Tibial nerve (tissue), 4 donors: ENCODE measurements at regions not wholly inside any gene's neighbourhood (a gene's known extent, or its start where the extent isn't known, plus 50 kb on each side); places are given as distances from the start of the nearest gene placed in this dataset.

Experiments used
- DNase-seq, 2 donors: peaks; one replicate each; pipeline ENCODE4 v3.0.0-alpha.2; 2019; ENCODE audit warnings: low spot score in 2 of 2
- H3K27ac ChIP-seq, 4 donors: fragments of 200-600 bp; sonication (generic) in 3 of 4; one replicate each; pipeline ENCODE4 v1.5.1; 2017 to 2019; ENCODE audit warnings: mild to moderate bottlenecking in 1 of 4
- H3K27me3 ChIP-seq, 2 donors: fragments of 200-600 bp; sonication (generic) in 1 of 2; one replicate each; pipeline versions ENCODE4 v1.5.1 to v1.6.0; 2017 to 2019
- H3K36me3 ChIP-seq, 3 donors: fragments of 200-600 bp; sonication (generic); one replicate each; pipeline ENCODE4 v1.5.1; 2018 to 2019
- H3K4me1 ChIP-seq, 4 donors: fragments of 200-600 bp; sonication (generic) in 3 of 4; one replicate each; pipeline ENCODE4 v1.5.1; 2017 to 2019
- H3K4me3 ChIP-seq, 4 donors: fragments of 200-600 bp; sonication (generic) in 3 of 4; one replicate each; pipeline ENCODE4 v1.5.1; 2017 to 2019; ENCODE audit warnings: mild to moderate bottlenecking in 1 of 4, moderate library complexity in 1 of 4
- H3K9me3 ChIP-seq, 4 donors: fragments of 200-600 bp; sonication (generic) in 3 of 4; one replicate each; pipeline ENCODE4 v1.5.1; 2017 to 2019
- EP300 ChIP-seq, 2 donors: sonication (generic); formaldehyde crosslinking; IDR thresholded peaks; one replicate each; pipeline ENCODE4 v1.6.1; 2017; ENCODE audit warnings: antibody characterized with exemption in 2 of 2, mild to moderate bottlenecking in 1 of 2
- POLR2A ChIP-seq, 2 donors: fragments of 450-650 bp; IDR thresholded peaks; one replicate each; pipeline ENCODE4 v1.6.1; 2017; ENCODE audit warnings: antibody characterized with exemption in 2 of 2, mild to moderate bottlenecking in 2 of 2, moderate library complexity in 2 of 2
- WGBS, 2 donors: methylation state at CpG; one replicate each; pipeline ENCODE4 v1.1.5; 2018; 5-methylcytosine and 5-hydroxymethylcytosine counted together
- TF ChIP-seq, protein P1 (sequence below), 5 experiments: fragments of 200-600 bp in 3 of 5; fragments of 450-650 bp in 2 of 5; sonication (generic) in 3 of 5; IDR thresholded peaks; one replicate each; pipeline ENCODE4 v1.5.1; 2016 to 2019; ENCODE audit warnings: antibody characterized with exemption in 5 of 5, mild to moderate bottlenecking in 3 of 5, moderate library complexity in 2 of 5

- H3K4me3 ChIP-seq = no peak overlapping the region
- 79% methylated on average over 2 of the region's 2 CpGs for WGBS, 2 donors
- no peaks in the 10 kb centered on the region for H3K27me3 ChIP-seq
- no peaks in the 10 kb centered on the region for H3K36me3 ChIP-seq
- H3K9me3 ChIP-seq = no peaks in the 10 kb centered on the region
- DNase-seq = no peak
- TF ChIP-seq EP300 (IDR thresholded peaks at IDR 0.05) (no peak), POLR2A (IDR thresholded peaks at IDR 0.05) (no peak)
- TF ChIP-seq, protein P1, sequence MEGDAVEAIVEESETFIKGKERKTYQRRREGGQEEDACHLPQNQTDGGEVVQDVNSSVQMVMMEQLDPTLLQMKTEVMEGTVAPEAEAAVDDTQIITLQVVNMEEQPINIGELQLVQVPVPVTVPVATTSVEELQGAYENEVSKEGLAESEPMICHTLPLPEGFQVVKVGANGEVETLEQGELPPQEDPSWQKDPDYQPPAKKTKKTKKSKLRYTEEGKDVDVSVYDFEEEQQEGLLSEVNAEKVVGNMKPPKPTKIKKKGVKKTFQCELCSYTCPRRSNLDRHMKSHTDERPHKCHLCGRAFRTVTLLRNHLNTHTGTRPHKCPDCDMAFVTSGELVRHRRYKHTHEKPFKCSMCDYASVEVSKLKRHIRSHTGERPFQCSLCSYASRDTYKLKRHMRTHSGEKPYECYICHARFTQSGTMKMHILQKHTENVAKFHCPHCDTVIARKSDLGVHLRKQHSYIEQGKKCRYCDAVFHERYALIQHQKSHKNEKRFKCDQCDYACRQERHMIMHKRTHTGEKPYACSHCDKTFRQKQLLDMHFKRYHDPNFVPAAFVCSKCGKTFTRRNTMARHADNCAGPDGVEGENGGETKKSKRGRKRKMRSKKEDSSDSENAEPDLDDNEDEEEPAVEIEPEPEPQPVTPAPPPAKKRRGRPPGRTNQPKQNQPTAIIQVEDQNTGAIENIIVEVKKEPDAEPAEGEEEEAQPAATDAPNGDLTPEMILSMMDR (IDR thresholded peaks at IDR 0.05) = no peak
- H3K27ac ChIP-seq = no peak overlapping the region
- no peaks in the 10 kb centered on the region for H3K4me1 ChIP-seq
Observed at GRCh38 chr6:128666405-128666804, 146.0 kb upstream of the PTPRK start.

DNA sequence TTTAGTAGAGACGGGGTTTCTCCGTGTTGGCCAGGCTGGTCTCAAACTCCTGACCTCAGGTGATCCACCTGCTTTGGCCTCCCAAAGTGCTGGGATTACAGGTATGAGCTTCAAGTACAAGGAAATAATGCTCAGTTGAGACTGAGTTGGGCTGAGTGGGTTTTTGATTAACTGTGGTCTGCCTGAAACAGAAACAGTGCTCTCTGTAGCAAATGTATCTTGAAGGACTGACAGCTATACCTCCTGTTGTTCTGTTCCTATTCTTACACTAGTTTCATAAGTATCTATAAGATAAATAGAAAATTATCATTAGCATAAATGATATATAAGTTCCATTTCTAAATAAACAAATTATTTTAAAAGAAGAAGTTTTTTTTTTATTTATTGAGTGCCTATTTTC lies 142.8 kb upstream of the PTPRK start:
- Histone ChIP-seq H3K27ac (no peak overlapping the region), H3K36me3 (no peaks in the 10 kb centered on the region), H3K4me3 (no peak overlapping the region), H3K9me3 (no peaks in the 10 kb centered on the region), H3K27me3 (no peaks in the 10 kb centered on the region), H3K4me1 (no peaks in the 10 kb centered on the region)
- TF ChIP-seq, protein P1 (IDR thresholded peaks at IDR 0.05) = no peak
- TF ChIP-seq EP300 (IDR thresholded peaks at IDR 0.05) = no peak
- TF ChIP-seq POLR2A (IDR thresholded peaks at IDR 0.05) = no peak
- WGBS, 2 donors = 77 to 90% methylated on average over 2 of the region's 2 CpGs
- no peak for DNase-seq

- Histone ChIP-seq H3K36me3 (no peaks in the 10 kb centered on the region), H3K27ac (no peak overlapping the region), H3K4me3 (no peak overlapping the region), H3K27me3 (no peaks in the 10 kb centered on the region), H3K4me1 (no peaks in the 10 kb centered on the region), H3K9me3 (no peaks in the 10 kb centered on the region)
- no peak for DNase-seq
- TF ChIP-seq, protein P1 (IDR thresholded peaks at IDR 0.05) = no peak
- TF ChIP-seq POLR2A (IDR thresholded peaks at IDR 0.05) (no peak), EP300 (IDR thresholded peaks at IDR 0.05) (no peak)
- 83 to 88% methylated on average over 5 of the region's 5 CpGs for WGBS, 2 donors
Observed at GRCh38 chr6:128659878-128660622, 139.7 kb upstream of the PTPRK start.

GRCh38 chr6:128659276-128659675 lies 138.9 kb upstream of the PTPRK start:
- DNase-seq = no peak
- 86 to 89% methylated on average over 1 of the region's 1 CpG for WGBS, 2 donors
- Histone ChIP-seq H3K4me3 (no peak overlapping the region), H3K36me3 (no peaks in the 10 kb centered on the region), H3K27ac (no peak overlapping the region), H3K9me3 (no peaks in the 10 kb centered on the region), H3K27me3 (no peaks in the 10 kb centered on the region), H3K4me1 (no peaks in the 10 kb centered on the region)
- TF ChIP-seq, protein P1 (IDR thresholded peaks at IDR 0.05) = no peak
- TF ChIP-seq EP300 (IDR thresholded peaks at IDR 0.05) = no peak
- TF ChIP-seq POLR2A (IDR thresholded peaks at IDR 0.05) = no peak

- no peaks in the 10 kb centered on the region for H3K27me3 ChIP-seq
- no peaks in the 10 kb centered on the region for H3K36me3 ChIP-seq
- H3K9me3 ChIP-seq = no peaks in the 10 kb centered on the region
- H3K4me1 ChIP-seq = no peaks in the 10 kb centered on the region
- H3K4me3 ChIP-seq = no peak overlapping the region
- H3K27ac ChIP-seq = no peak overlapping the region
- no peak for DNase-seq
- TF ChIP-seq, protein P1 (IDR thresholded peaks at IDR 0.05) = no peak
- no peak for TF ChIP-seq EP300 (IDR thresholded peaks at IDR 0.05)
- TF ChIP-seq POLR2A (IDR thresholded peaks at IDR 0.05) = no peak
Observed at GRCh38 chr6:128657181-128657580, 136.8 kb upstream of the PTPRK start.
